ENCODE measurements at regions not wholly inside any gene's neighbourhood (a gene's known extent, or its start where the extent isn't known, plus 50 kb on each side); places are given as distances from the start of the nearest gene placed in this dataset.
"Not testable (repeated sequence)": the region's sequence is repeated elsewhere in the genome, so short reads cannot be mapped to it uniquely, and the experiment has no call there.

GRCh38 chr3:124643453-124643852 is 86.8 kb upstream of the UMPS start:
- Histone ChIP-seq H4K20me1 (ENCODE audit: control insufficient read depth, extremely low read depth, insufficient read depth, low read length) (no peaks in the 10 kb centered on the region), H3K27me3 (ENCODE audit: control insufficient read depth, insufficient read depth, low read length) (no peaks in the 10 kb centered on the region), H3K36me3 (ENCODE audit: control insufficient read depth, insufficient read depth, low read length) (no peaks in the 10 kb centered on the region), H3K9ac (ENCODE audit: insufficient read depth, low read length) (no peak overlapping the region), H3K27ac (ENCODE audit: insufficient read depth, low read length) (no peak overlapping the region), H3K79me2 (ENCODE audit: control insufficient read depth, insufficient read depth, low read length) (no peaks in the 10 kb centered on the region), H3K9me3 (ENCODE audit: control insufficient read depth, insufficient read depth, low read depth, low read length) (no peaks in the 10 kb centered on the region), H3K4me3 (replicated peaks in 1 of 4; ENCODE audit: control extremely low read depth in 1 of 4, insufficient read depth in 1 of 4, low read depth in 3 of 4, low read length in 4 of 4) (no peak overlapping the region), H3K4me2 (ENCODE audit: extremely low read depth, insufficient read depth, low read length) (no peak overlapping the region), H3K4me1 (ENCODE audit: control insufficient read depth, extremely low read depth, insufficient read depth, low read length) (no peaks in the 10 kb centered on the region), H2AFZ (ENCODE audit: low read length) (no peak overlapping the region)
- TF ChIP-seq EZH2 (IDR thresholded peaks at IDR 0.05; ENCODE audit: low read length, missing control alignments): no peak
- TF ChIP-seq, protein P1, sequence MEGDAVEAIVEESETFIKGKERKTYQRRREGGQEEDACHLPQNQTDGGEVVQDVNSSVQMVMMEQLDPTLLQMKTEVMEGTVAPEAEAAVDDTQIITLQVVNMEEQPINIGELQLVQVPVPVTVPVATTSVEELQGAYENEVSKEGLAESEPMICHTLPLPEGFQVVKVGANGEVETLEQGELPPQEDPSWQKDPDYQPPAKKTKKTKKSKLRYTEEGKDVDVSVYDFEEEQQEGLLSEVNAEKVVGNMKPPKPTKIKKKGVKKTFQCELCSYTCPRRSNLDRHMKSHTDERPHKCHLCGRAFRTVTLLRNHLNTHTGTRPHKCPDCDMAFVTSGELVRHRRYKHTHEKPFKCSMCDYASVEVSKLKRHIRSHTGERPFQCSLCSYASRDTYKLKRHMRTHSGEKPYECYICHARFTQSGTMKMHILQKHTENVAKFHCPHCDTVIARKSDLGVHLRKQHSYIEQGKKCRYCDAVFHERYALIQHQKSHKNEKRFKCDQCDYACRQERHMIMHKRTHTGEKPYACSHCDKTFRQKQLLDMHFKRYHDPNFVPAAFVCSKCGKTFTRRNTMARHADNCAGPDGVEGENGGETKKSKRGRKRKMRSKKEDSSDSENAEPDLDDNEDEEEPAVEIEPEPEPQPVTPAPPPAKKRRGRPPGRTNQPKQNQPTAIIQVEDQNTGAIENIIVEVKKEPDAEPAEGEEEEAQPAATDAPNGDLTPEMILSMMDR (conservative IDR thresholded peaks at IDR 0.05 in 1 of 2, IDR thresholded peaks at IDR 0.05 in 1 of 2; ENCODE audit: low read depth in 1 of 2, low read length in 2 of 2): no peak
- no peak for DNase-seq (ENCODE audit: low read depth in 2 of 2)

- not testable (repeated sequence) for H3K27me3 ChIP-seq (ENCODE audit: control insufficient read depth, insufficient read depth, low read length); H2AFZ ChIP-seq (ENCODE audit: low read length); H3K4me2 ChIP-seq (ENCODE audit: extremely low read depth, insufficient read depth, low read length); H3K4me1 ChIP-seq (ENCODE audit: control insufficient read depth, extremely low read depth, insufficient read depth, low read length); H3K36me3 ChIP-seq (ENCODE audit: control insufficient read depth, insufficient read depth, low read length); H3K27ac ChIP-seq (ENCODE audit: insufficient read depth, low read length); H4K20me1 ChIP-seq (ENCODE audit: control insufficient read depth, extremely low read depth, insufficient read depth, low read length); DNase-seq (ENCODE audit: low read depth in 2 of 2); H3K9ac ChIP-seq (ENCODE audit: insufficient read depth, low read length); H3K9me3 ChIP-seq (ENCODE audit: control insufficient read depth, insufficient read depth, low read depth, low read length); H3K79me2 ChIP-seq (ENCODE audit: control insufficient read depth, insufficient read depth, low read length); H3K4me3 ChIP-seq (replicated peaks in 1 of 4; ENCODE audit: control extremely low read depth in 1 of 4, insufficient read depth in 1 of 4, low read depth in 3 of 4, low read length in 4 of 4)
These were observed 84.1 kb upstream of the UMPS start for GRCh38 chr3:124646186-124646585.

DNA sequence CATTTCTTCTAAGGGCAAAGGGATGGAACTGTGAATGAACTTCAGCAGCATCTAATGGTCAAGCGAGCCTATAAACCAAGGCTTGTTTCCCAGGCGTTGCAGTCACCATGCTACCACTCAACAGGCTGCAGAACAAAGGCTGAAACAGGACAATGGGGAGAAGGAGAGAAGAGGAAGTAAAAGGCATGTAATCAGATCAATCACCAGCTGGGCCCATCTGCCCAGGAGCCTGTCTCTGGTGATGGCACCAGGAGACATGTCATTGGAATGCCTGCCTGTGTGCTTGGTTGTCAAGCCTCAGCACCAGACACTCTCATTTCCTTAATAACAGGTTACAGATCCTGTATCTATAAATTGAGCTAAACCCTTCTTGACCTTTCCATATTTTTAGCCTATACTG is 81.7 kb upstream of the UMPS start:
- no peak overlapping the region for H3K9ac ChIP-seq (ENCODE audit: insufficient read depth, low read length)
- H2AFZ ChIP-seq (ENCODE audit: low read length): no peak overlapping the region
- H3K27me3 ChIP-seq (ENCODE audit: control insufficient read depth, insufficient read depth, low read length): no peaks in the 10 kb centered on the region
- H3K36me3 ChIP-seq (ENCODE audit: control insufficient read depth, insufficient read depth, low read length): no peaks in the 10 kb centered on the region
- H3K9me3 ChIP-seq (ENCODE audit: control insufficient read depth, insufficient read depth, low read depth, low read length): no peaks in the 10 kb centered on the region
- TF ChIP-seq, protein P1 (conservative IDR thresholded peaks at IDR 0.05 in 1 of 2, IDR thresholded peaks at IDR 0.05 in 1 of 2; ENCODE audit: low read depth in 1 of 2, low read length in 2 of 2): no peak
- no peak for TF ChIP-seq EZH2 (IDR thresholded peaks at IDR 0.05; ENCODE audit: low read length, missing control alignments)
- no peak overlapping the region for H3K27ac ChIP-seq (ENCODE audit: insufficient read depth, low read length)
- no peaks in the 10 kb centered on the region for H4K20me1 ChIP-seq (ENCODE audit: control insufficient read depth, extremely low read depth, insufficient read depth, low read length)
- no peak overlapping the region for H3K4me3 ChIP-seq (replicated peaks in 1 of 4; ENCODE audit: control extremely low read depth in 1 of 4, insufficient read depth in 1 of 4, low read depth in 3 of 4, low read length in 4 of 4)
- no peak for DNase-seq (ENCODE audit: low read depth in 2 of 2)
- no peak overlapping the region for H3K4me2 ChIP-seq (ENCODE audit: extremely low read depth, insufficient read depth, low read length)
- H3K79me2 ChIP-seq (ENCODE audit: control insufficient read depth, insufficient read depth, low read length): no peaks in the 10 kb centered on the region
- H3K4me1 ChIP-seq (ENCODE audit: control insufficient read depth, extremely low read depth, insufficient read depth, low read length): no peaks in the 10 kb centered on the region

DNA sequence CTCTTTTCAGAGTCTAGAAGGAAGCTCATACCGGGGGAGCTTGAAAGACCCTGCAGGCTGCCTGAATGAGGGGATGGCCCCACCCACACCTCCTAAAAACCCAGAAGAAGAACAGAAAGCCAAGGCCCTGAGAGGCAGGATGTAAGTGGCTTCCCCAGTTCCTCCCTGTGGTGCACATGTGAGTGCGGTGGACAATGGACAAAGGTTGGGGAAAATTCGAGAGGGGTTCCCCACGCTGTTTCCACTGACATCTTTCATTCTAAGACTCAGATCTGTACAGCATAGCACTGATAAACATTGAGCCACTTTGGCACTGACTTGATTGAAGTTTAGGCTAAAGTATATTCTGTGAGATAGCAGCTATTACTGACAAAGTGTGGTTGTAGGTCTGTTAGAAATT is 79.5 kb upstream of the UMPS start:
- H3K36me3 ChIP-seq (ENCODE audit: control insufficient read depth, insufficient read depth, low read length): no peaks in the 10 kb centered on the region
- DNase-seq (ENCODE audit: low read depth in 2 of 2): no peak
- H3K27me3 ChIP-seq (ENCODE audit: control insufficient read depth, insufficient read depth, low read length): peaks cover 5% of the 10 kb centered on the region
- H3K79me2 ChIP-seq (ENCODE audit: control insufficient read depth, insufficient read depth, low read length): no peaks in the 10 kb centered on the region
- H3K27ac ChIP-seq (ENCODE audit: insufficient read depth, low read length): no peak overlapping the region
- no peak overlapping the region for H3K4me2 ChIP-seq (ENCODE audit: extremely low read depth, insufficient read depth, low read length)
- H4K20me1 ChIP-seq (ENCODE audit: control insufficient read depth, extremely low read depth, insufficient read depth, low read length): no peaks in the 10 kb centered on the region
- H3K9me3 ChIP-seq (ENCODE audit: control insufficient read depth, insufficient read depth, low read depth, low read length): no peaks in the 10 kb centered on the region
- H2AFZ ChIP-seq (ENCODE audit: low read length): no peak overlapping the region
- H3K4me1 ChIP-seq (ENCODE audit: control insufficient read depth, extremely low read depth, insufficient read depth, low read length): no peaks in the 10 kb centered on the region
- no peak overlapping the region for H3K4me3 ChIP-seq (replicated peaks in 1 of 4; ENCODE audit: control extremely low read depth in 1 of 4, insufficient read depth in 1 of 4, low read depth in 3 of 4, low read length in 4 of 4)
- no peak for TF ChIP-seq EZH2 (IDR thresholded peaks at IDR 0.05; ENCODE audit: low read length, missing control alignments)
- TF ChIP-seq, protein P1 (conservative IDR thresholded peaks at IDR 0.05 in 1 of 2, IDR thresholded peaks at IDR 0.05 in 1 of 2; ENCODE audit: low read depth in 1 of 2, low read length in 2 of 2): no peak
- H3K9ac ChIP-seq (ENCODE audit: insufficient read depth, low read length): no peak overlapping the region

DNA sequence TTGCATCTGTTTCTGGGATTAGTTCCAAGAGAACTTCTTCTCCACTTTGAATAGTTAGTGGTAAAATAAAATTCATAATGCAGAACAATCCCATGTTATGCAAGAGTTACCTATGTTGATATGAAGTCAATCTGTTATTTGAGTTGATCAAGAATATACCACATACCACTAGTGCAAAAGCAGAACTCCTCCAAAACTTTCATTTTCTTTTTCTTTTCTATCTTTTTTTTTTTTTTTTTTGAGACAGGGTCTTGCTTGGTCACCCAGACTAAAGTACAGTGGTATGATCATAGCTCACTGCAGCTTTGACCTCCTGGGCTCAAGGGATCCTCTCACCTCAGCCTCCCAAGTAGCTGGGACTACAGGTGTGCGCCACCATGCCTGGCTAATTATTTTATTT is 78.8 kb upstream of the UMPS start:
- not testable (repeated sequence) for DNase-seq (ENCODE audit: low read depth in 2 of 2); H3K79me2 ChIP-seq (ENCODE audit: control insufficient read depth, insufficient read depth, low read length); H2AFZ ChIP-seq (ENCODE audit: low read length); H3K9ac ChIP-seq (ENCODE audit: insufficient read depth, low read length); H3K4me3 ChIP-seq (replicated peaks in 1 of 4; ENCODE audit: control extremely low read depth in 1 of 4, insufficient read depth in 1 of 4, low read depth in 3 of 4, low read length in 4 of 4); H3K4me2 ChIP-seq (ENCODE audit: extremely low read depth, insufficient read depth, low read length); H4K20me1 ChIP-seq (ENCODE audit: control insufficient read depth, extremely low read depth, insufficient read depth, low read length); H3K36me3 ChIP-seq (ENCODE audit: control insufficient read depth, insufficient read depth, low read length); H3K4me1 ChIP-seq (ENCODE audit: control insufficient read depth, extremely low read depth, insufficient read depth, low read length); H3K9me3 ChIP-seq (ENCODE audit: control insufficient read depth, insufficient read depth, low read depth, low read length); H3K27ac ChIP-seq (ENCODE audit: insufficient read depth, low read length); H3K27me3 ChIP-seq (ENCODE audit: control insufficient read depth, insufficient read depth, low read length)

Data from fibroblast of lung (primary cell).